Adipose tissue (tissue), 3 donors: ENCODE measurements at regions not wholly inside any gene's neighbourhood (a gene's known extent, or its start where the extent isn't known, plus 50 kb on each side); places are given as distances from the start of the nearest gene placed in this dataset.
"Not testable (repeated sequence)": the region's sequence is repeated elsewhere in the genome, so short reads cannot be mapped to it uniquely, and the experiment has no call there.

Experiments
- H3K27ac ChIP-seq: one replicate; pipeline ENCODE4 v1.5.1; 2013; ENCODE audit warnings: low read depth, low read length
- WGBS, 3 donors: extraction: QIAGEN DNeasy Blood & Tissue Kit; methylation state at CpG; one replicate each; pipeline ENCODE4 v1.1.7; 2013; 5-methylcytosine and 5-hydroxymethylcytosine counted together
- donor health status: healthy with polysubstance abuse.
- donor health status: Bipolar disorder and iron deficiency.
- donor health status: healthy.

DNA sequence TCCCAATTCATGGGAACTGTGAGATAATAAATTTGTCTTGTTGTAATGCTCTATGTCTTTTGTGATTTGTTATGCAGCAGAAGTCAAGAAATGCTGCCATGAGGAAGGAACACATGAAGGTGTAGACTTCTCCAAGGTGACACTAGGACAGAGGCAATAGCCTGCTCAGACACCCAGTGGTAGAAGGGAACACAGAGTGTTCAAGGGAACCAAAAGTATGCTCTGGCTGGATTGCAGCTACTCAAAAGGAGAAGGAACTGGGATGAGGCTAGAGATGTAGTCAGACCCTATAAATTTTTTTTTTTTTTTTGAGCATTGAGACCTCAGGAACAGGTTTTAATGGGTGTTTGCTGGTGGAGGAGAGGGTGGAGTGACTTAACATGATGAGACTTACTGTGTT, 232.5 kb downstream of the PARP8 start:
- H3K27ac ChIP-seq, result no peak overlapping the region

GRCh38 chr5:50900952-50901510, 234.6 kb downstream of the PARP8 start:
- H3K27ac ChIP-seq, result no peak overlapping the region
- 67 to 85% (median 81%) methylated on average over 3 of the region's 3 CpGs for WGBS, 3 donors

DNA sequence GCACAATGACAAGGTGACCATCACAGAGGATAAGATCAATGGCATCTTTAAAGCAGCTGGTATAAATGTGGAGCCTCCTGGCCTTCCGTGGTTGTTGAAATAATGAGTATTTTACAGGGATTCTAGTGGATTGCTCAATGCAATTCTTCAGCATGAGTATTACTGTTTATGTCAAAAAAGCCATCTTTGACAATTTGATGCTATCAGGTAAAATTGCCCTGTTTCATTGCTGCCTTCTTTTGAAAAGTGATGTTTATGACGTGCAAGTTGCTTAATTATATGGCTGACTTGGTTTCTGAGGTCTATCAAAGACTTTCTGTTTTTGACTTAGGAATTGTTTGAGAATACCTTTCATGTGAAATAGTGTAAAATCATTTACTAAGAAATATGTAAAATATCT, 237.2 kb downstream of the PARP8 start:
- 79 to 86% (median 83%) methylated on average over 2 of the region's 2 CpGs for WGBS, 3 donors
- H3K27ac ChIP-seq, result no peak overlapping the region

DNA sequence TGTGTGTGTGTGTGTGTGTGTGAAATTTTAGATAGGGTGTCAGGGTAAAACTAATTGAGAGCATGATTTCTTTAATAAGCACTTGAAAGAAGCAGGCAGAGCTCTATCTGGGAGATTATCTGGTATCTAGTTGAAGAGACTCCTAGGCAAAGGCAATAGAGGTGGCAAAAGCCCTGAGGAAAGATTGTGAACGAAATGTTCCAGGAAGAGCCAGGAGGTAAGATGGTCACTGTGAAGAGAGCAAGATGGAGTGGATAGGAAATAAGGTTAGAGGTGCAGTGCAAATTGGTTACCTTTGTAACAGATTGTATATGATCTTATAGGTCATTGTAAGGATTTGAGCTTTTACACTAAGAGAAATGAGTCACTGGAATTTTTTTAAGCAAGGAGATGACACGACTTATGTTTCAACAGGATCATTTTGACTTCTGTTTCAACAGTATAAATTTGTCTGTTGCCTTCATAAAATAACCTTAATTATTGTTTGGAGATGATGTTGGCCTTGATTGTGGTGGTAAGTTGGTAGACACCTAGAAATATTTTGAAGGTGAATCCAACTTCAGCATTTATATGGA, 239.6 kb downstream of the PARP8 start:
- WGBS, 3 donors, result 73 to 82% (median 80%) methylated on average over 2 of the region's 2 CpGs
- H3K27ac ChIP-seq, result no peak overlapping the region

DNA sequence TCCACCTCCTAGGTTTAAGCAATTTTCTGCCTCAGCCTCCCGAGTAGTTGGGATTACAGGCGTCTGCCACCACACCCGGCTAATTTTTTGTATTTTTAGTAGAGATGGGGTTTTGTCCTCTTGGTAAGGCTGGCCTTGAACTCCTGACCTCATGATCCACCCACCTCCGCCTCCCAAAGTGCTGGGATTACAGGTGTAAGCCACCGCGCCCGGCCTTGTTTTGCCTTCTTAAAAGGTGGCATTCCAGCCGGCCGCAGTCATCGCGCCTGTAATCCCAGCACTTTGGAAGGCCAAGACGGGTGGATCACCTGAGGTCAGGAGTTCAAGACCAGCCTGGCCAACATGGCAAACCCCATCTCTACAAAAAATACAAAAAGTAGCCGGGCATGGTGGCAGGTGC, 253.7 kb downstream of the PARP8 start:
- H3K27ac ChIP-seq, result not testable (repeated sequence)
- WGBS, 3 donors, result 91 to 96% (median 95%) methylated on average over 13 of the region's 13 CpGs

DNA sequence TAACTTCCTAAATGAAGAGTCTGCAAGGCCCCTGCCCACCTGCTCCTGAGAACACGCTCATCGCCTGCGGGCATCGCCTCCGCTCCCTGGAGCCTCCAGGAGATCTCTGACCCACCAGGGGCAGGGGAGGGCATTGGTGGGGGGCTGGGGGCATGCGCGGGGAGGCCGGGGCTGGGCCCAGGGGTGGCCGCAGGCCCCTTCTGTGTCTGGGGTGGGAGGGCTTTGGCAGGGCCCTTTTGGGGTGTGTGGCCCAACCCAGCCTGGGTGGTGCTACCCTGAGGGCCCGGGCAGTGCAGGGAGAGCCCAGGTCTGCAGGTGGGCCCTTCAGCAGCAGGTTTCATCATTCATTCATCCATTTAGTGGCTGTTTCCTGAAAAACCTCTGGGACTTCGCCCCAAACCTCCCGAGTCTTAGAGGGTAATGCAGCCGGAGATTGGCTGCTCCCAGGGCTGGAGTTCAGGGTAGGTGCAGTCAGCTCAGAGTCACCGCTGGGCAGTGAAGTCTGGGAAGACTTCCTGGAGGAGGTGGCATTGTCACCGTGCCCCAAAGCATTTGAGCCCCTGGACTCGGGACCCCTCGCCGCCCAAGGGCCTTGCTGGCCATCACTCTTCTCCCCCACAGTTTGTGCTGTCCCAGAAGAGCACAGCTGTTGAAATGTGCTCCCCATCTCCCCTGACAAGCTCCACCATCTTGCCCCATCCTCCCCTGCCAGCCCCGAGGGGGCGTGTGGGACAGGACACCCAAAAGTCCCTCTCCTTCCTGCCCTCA, 255.1 kb downstream of the PARP8 start:
- no peak overlapping the region for H3K27ac ChIP-seq
- 96 to 98% (median 98%) methylated on average over 19 to 20 of the region's 20 CpGs for WGBS, 3 donors

- WGBS, 3 donors, result 68 to 79% (median 73%) methylated on average over 37 of the region's 37 CpGs
- H3K27ac ChIP-seq, result not testable (repeated sequence)
Measured at GRCh38 chr5:50922134-50922941, 255.9 kb downstream of the PARP8 start.

- no peak overlapping the region for H3K27ac ChIP-seq
- WGBS, 3 donors, result 76 to 85% (median 80%) methylated on average over 31 to 34 of the region's 34 CpGs
Measured at GRCh38 chr5:50922942-50923767, 256.7 kb downstream of the PARP8 start.

DNA sequence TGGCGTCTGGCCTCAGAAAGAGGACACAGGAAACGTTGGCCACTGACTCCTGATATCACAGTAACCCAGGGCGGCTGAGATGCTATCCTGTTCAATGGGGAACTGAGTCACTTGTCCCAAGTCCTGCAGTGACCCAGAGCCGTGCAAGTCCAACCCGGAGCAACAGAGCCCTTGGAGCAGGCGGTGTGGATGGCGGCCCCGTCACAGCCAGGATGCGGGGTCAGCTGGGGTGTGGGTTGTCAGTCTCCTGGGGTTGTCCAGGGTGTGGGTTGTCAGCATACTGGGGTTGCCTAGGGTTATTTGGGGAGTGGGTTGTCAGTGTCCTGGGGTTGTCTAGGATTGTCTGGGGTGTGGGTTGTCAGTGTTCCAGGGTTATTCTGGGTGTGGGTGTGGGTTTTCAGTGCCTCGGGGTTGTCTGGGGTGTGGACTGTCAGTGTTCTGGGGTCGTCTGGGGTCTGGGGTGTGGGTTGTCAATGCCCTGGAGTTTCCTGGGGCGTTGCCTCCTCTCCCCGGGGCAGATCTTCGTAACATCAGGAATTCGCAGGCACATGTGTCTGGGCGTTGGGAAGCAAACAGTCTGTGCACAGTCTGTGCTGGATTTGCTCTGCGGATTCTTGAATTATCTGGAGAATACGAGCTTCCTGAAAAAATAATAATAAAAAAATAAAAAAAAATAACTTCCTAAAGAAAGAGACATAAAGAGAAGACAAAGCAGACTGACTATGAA, 257.5 kb downstream of the PARP8 start:
- no peak overlapping the region for H3K27ac ChIP-seq
- 72 to 79% (median 77%) methylated on average over 18 of the region's 18 CpGs for WGBS, 3 donors

DNA sequence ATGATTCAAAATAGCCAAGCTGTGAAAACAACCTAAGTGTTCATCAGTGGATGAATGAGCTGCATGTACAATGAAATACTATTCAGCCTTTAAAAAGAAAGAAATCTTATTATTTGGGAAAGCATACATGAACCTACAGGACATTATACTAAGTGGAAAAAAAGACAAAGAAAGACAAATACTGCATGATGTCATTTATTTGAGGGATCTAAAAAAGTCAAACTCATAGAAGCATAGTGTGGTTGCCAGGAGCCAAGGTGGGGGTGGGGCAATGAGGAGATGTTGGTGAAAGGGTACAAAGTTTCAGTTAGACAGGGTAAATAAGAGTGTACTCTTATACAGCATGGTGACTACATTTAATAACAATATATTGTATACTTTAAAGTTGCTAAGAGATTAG, 261.5 kb downstream of the PARP8 start:
- no peak overlapping the region for H3K27ac ChIP-seq

GRCh38 chr5:50929174-50929573, 262.7 kb downstream of the PARP8 start:
- H3K27ac ChIP-seq, result no peak overlapping the region
- WGBS, 3 donors, result 51 to 76% (median 59%) methylated on average over 3 of the region's 3 CpGs

DNA sequence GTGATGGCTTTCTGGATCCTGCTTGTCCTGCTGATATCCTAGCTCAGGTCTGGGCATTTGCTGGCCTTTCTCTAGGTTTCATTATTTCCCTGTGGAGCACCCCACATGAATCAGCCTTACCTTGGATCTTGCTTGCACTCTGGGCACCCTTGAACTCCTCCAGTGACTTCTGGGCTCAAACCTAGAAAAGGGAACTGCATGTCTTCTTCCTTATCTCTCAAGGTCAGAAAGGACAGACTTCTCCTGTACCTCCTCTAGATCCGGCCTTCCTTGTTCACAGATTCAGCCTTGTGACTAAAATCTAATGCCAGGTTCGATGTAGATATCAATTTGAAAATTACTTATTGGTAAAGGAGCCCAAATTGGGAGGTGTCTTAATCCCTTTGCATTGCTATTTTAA, 267.9 kb downstream of the PARP8 start:
- H3K27ac ChIP-seq, result no peak overlapping the region
- WGBS, 3 donors, result 73 to 81% (median 76%) methylated on average over 2 of the region's 2 CpGs

- H3K27ac ChIP-seq, result no peak overlapping the region
- WGBS, 3 donors, result 91 to 95% (median 94%) methylated on average over 2 of the region's 2 CpGs
Measured at GRCh38 chr5:50945139-50945538, 278.7 kb downstream of the PARP8 start.

DNA sequence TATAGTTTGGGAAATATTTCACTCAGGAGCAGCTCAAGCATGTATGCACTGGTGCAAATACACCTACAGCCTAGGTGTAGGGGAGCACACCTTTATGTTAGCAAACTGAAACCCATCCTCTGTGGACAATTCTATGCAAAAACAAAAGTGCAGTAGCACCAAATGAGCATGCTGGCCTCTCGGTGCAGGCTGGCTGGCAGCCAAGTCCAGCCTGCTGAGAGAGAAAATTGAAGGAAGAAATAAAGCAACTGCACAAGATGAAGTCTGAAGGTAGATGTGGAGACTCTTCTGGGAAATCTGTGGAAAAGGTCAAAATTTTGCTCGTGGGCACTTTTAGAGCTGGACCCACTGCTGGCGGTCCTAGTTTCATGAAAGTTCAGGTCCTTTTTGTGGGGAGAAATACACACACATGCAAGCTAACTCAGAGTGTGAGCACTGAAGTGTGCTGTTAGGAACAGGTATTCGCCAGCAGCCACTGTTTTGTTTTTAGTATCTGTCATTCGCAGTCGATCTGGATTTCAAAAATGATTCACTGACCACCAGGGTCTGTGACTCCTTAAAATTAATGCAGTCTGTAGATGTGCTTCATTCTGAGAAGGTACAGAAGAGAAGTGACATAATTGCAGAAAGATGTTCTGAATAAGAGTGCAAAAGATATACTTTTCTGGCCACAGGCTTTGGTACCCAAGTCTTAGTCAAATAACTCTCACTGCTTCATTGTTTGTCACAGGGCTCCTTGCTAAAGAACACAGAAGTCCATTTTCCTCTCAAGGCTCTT, 281.7 kb downstream of the PARP8 start:
- no peak overlapping the region for H3K27ac ChIP-seq
- 54 to 63% (median 54%) methylated on average over 6 of the region's 6 CpGs for WGBS, 3 donors

- H3K27ac ChIP-seq, result no peak overlapping the region
- 100% methylated on average over 1 of the region's 1 CpG for WGBS, 3 donors
Measured at GRCh38 chr5:50953290-50953689, 286.9 kb downstream of the PARP8 start.

DNA sequence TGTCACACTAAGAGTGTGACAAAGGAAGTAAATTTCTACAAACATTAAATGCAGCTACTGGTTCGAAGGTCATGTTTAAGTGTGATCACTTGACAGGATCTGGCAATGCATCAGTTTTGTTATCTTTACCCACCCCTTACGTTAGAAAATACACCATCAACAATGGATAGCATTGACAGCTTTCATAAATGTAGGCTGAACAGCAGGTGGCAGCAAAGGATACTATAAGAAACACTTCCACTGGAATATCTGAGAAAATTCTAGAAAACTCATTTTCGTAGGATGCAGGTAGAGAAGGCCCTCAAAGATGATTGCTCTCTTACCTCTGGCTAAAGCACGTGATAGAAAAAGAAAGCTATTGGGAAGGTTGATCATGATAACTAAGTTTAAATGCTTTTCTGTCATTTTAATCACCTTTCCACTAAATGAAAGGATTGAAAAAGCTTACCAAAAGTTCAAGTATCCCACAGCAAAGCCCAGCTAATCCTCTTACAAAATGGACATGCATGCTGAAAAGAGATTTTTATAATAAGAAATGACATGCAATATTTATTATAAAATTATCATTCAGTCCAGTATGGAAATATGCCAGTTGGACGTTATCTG, 292.5 kb downstream of the PARP8 start:
- 24 to 27% (median 27%) methylated on average over 5 of the region's 5 CpGs for WGBS, 3 donors
- H3K27ac ChIP-seq, result no peak overlapping the region
